WTC11 (cell line): ENCODE measurements at regions not wholly inside any gene's neighbourhood (a gene's known extent, or its start where the extent isn't known, plus 50 kb on each side); places are given as distances from the start of the nearest gene placed in this dataset.

Experiments
- ATAC-seq: fragments of 200-7000 bp; cut with Tn5 transposase; 2 replicates; pipeline ENCODE4 v1.10.0; 2021; ENCODE audit warnings: mild to moderate bottlenecking, moderate library complexity
- CTCF ChIA-PET: fragments of 300-600 bp; sonication (Branson Sonifier 250); formaldehyde crosslinking; loops from one replicate; lab custom pipeline; 2021; ENCODE audit warnings: antibody characterized with exemption; lab: Charles Lee
- POLR2A ChIA-PET: fragments of 350-600 bp; sonication (Branson Sonifier 250); formaldehyde crosslinking; loops from one replicate; lab custom pipeline; 2021; ENCODE audit warnings: antibody characterized with exemption; lab: Charles Lee
- DNase-seq: peaks from one replicate; pipeline ENCODE4 v3.0.0; 2021; ENCODE audit warnings: low spot score
- H3K27ac Mint-ChIP-seq: 2 replicates; pipeline ENCODE4 v1.8.0; 2021; ENCODE audit warnings: mixed read lengths
- H3K27me3 Mint-ChIP-seq: 2 replicates; pipeline ENCODE4 v1.8.0; 2021; ENCODE audit warnings: low read depth, mild to moderate bottlenecking, moderate library complexity, mixed read lengths
- H3K36me3 Mint-ChIP-seq: 2 replicates; pipeline ENCODE4 v1.8.0; 2021; ENCODE audit warnings: mixed read lengths
- H3K4me1 Mint-ChIP-seq: 2 replicates; pipeline ENCODE4 v1.8.0; 2022; ENCODE audit warnings: mixed read lengths
- H3K4me3 Mint-ChIP-seq: 2 replicates; pipeline ENCODE4 v1.8.0; 2021; ENCODE audit warnings: mild to moderate bottlenecking, moderate library complexity, mixed read lengths
- H3K9me3 Mint-ChIP-seq: 2 replicates; pipeline ENCODE4 v1.8.0; 2021; ENCODE audit warnings: mixed read lengths
- ATF1 ChIP-seq: sonication (generic); formaldehyde crosslinking; IDR thresholded peaks from 2 replicates; pipeline ENCODE4 v1.8.1; 2023; ENCODE audit warnings: mild to moderate bottlenecking, moderate library complexity, missing genetic modification reagents
- CREB1 ChIP-seq: sonication (generic); formaldehyde crosslinking; IDR thresholded peaks from 2 replicates; pipeline ENCODE4 v1.8.0; 2023; ENCODE audit warnings: mild to moderate bottlenecking, missing genetic modification reagents
- ELF4 ChIP-seq: sonication (generic); formaldehyde crosslinking; IDR thresholded peaks from 2 replicates; pipeline ENCODE4 v1.8.1; 2022; ENCODE audit warnings: low read depth, mild to moderate bottlenecking, moderate library complexity, missing genetic modification reagents
- ETV6 ChIP-seq: sonication (generic); formaldehyde crosslinking; IDR thresholded peaks from 2 replicates; pipeline ENCODE4 v1.8.1; 2022; ENCODE audit warnings: mild to moderate bottlenecking, missing genetic modification reagents
- FOXK1 ChIP-seq: sonication (generic); formaldehyde crosslinking; IDR thresholded peaks from 2 replicates; pipeline ENCODE4 v1.8.0; 2022; ENCODE audit warnings: mild to moderate bottlenecking, moderate library complexity, missing genetic modification reagents
- FOXP1 ChIP-seq: sonication (generic); formaldehyde crosslinking; IDR thresholded peaks from 2 replicates; pipeline ENCODE4 v1.8.0; 2022; ENCODE audit warnings: missing genetic modification reagents, mild to moderate bottlenecking, moderate library complexity, borderline replicate concordance
- GRHL2 ChIP-seq: fragments of 250-450 bp; sonication (Bioruptor Pico); IDR thresholded peaks from 2 replicates; pipeline ENCODE4 v1.8.0; 2022; ENCODE audit warnings: mild to moderate bottlenecking, moderate library complexity; ENCODE audit not compliant: insufficient replicate concordance, severe bottlenecking
- IRF2 ChIP-seq: sonication (generic); formaldehyde crosslinking; IDR thresholded peaks from 2 replicates; pipeline ENCODE4 v1.8.0; 2022; ENCODE audit warnings: low read depth, missing genetic modification reagents, borderline replicate concordance
- JUN ChIP-seq: sonication (generic); formaldehyde crosslinking; IDR thresholded peaks from 2 replicates; pipeline ENCODE4 v1.8.0; 2023; ENCODE audit warnings: mild to moderate bottlenecking, missing genetic modification reagents
- MLX ChIP-seq: sonication (generic); formaldehyde crosslinking; IDR thresholded peaks from 2 replicates; pipeline ENCODE4 v1.8.1; 2023; ENCODE audit warnings: mild to moderate bottlenecking, missing genetic modification reagents, moderate library complexity
- RORB ChIP-seq: fragments of 250-450 bp; sonication (Bioruptor Pico); IDR thresholded peaks from 2 replicates; pipeline ENCODE4 v1.9.0; 2021; ENCODE audit warnings: mild to moderate bottlenecking
- SMAD4 ChIP-seq: sonication (generic); formaldehyde crosslinking; IDR thresholded peaks from 2 replicates; pipeline ENCODE4 v1.8.0; 2022; ENCODE audit warnings: mild to moderate bottlenecking, missing genetic modification reagents
- SOX15 ChIP-seq: fragments of 250-450 bp; sonication (Bioruptor Pico); IDR thresholded peaks from 2 replicates; pipeline ENCODE4 v1.9.0; 2021; ENCODE audit warnings: mild to moderate bottlenecking
- TCF7 ChIP-seq: sonication (generic); formaldehyde crosslinking; IDR thresholded peaks from 2 replicates; pipeline ENCODE4 v1.8.0; 2022; ENCODE audit warnings: mild to moderate bottlenecking, low read depth, missing genetic modification reagents, moderate library complexity
- TP53 ChIP-seq: sonication (generic); formaldehyde crosslinking; IDR thresholded peaks from 2 replicates; pipeline ENCODE4 v1.8.1; 2023; ENCODE audit warnings: mild to moderate bottlenecking, missing genetic modification reagents
- ZBTB21 ChIP-seq: sonication (generic); formaldehyde crosslinking; IDR thresholded peaks from 2 replicates; pipeline ENCODE4 v1.8.1; 2023; ENCODE audit warnings: mild to moderate bottlenecking, missing genetic modification reagents, borderline replicate concordance
- ZBTB43 ChIP-seq: sonication (generic); formaldehyde crosslinking; IDR thresholded peaks from 2 replicates; pipeline ENCODE4 v1.8.1; 2023; ENCODE audit warnings: mild to moderate bottlenecking, missing genetic modification reagents
- ZNF219 ChIP-seq: sonication (generic); formaldehyde crosslinking; IDR thresholded peaks from 2 replicates; pipeline ENCODE4 v1.8.0; 2023; ENCODE audit warnings: missing genetic modification reagents, mild to moderate bottlenecking, borderline replicate concordance
- ZNF263 ChIP-seq: sonication (generic); formaldehyde crosslinking; IDR thresholded peaks from 2 replicates; pipeline ENCODE4 v1.8.1; 2022; ENCODE audit warnings: low read depth, mild to moderate bottlenecking, moderate library complexity, missing genetic modification reagents
- TF ChIP-seq, protein P1 (sequence below): sonication (generic); formaldehyde crosslinking; conservative IDR thresholded peaks from 2 replicates; pipeline ENCODE4 v1.8.1; 2022; ENCODE audit warnings: mild to moderate bottlenecking, missing genetic modification reagents
- TF ChIP-seq, protein P2 (sequence below): sonication (generic); formaldehyde crosslinking; IDR thresholded peaks from 2 replicates; pipeline ENCODE4 v1.8.1; 2022; ENCODE audit warnings: mild to moderate bottlenecking, missing genetic modification reagents, moderate library complexity, borderline replicate concordance
- TF ChIP-seq, protein P3 (sequence below): sonication (generic); formaldehyde crosslinking; IDR thresholded peaks from 2 replicates; pipeline ENCODE4 v1.8.1; 2022; ENCODE audit warnings: low read depth, missing genetic modification reagents, borderline replicate concordance
- TF ChIP-seq, protein P4 (sequence below): sonication (generic); formaldehyde crosslinking; IDR thresholded peaks from 2 replicates; pipeline ENCODE4 v1.8.1; 2022; ENCODE audit warnings: mild to moderate bottlenecking, moderate library complexity, missing genetic modification reagents

GRCh38 chr11:29190313-29190712 is 826.5 kb downstream of the KCNA4 start:
- Mint-ChIP-seq H3K4me3 (no peak overlapping the region), H3K9me3 (no peaks in the 10 kb centered on the region), H3K36me3 (no peaks in the 10 kb centered on the region), H3K27me3 (no peaks in the 10 kb centered on the region), H3K27ac (no peak overlapping the region), H3K4me1 (no peaks in the 10 kb centered on the region)
- ChIA-PET CTCF (no interaction called here), POLR2A (no interaction called here)
- ATAC-seq, result no peak
- no peak for DNase-seq
- TF ChIP-seq ZBTB21 (no peak), FOXK1 (no peak), ATF1 (CRISPR knock-in tag) (no peak), TCF7 (no peak)
- TF ChIP-seq, protein P1, sequence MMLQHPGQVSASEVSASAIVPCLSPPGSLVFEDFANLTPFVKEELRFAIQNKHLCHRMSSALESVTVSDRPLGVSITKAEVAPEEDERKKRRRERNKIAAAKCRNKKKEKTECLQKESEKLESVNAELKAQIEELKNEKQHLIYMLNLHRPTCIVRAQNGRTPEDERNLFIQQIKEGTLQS (CRISPR knock-in tag), result no peak
- TF ChIP-seq, protein P2, sequence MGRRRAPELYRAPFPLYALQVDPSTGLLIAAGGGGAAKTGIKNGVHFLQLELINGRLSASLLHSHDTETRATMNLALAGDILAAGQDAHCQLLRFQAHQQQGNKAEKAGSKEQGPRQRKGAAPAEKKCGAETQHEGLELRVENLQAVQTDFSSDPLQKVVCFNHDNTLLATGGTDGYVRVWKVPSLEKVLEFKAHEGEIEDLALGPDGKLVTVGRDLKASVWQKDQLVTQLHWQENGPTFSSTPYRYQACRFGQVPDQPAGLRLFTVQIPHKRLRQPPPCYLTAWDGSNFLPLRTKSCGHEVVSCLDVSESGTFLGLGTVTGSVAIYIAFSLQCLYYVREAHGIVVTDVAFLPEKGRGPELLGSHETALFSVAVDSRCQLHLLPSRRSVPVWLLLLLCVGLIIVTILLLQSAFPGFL (CRISPR knock-in tag), result no peak

- DNase-seq, result no peak
- Mint-ChIP-seq H3K36me3 (no peaks in the 10 kb centered on the region), H3K4me1 (no peaks in the 10 kb centered on the region), H3K4me3 (no peak overlapping the region), H3K27me3 (no peaks in the 10 kb centered on the region), H3K9me3 (peaks cover 5% of the 10 kb centered on the region), H3K27ac (no peak overlapping the region)
- POLR2A ChIA-PET, result no interaction called here
- CTCF ChIA-PET, result interaction anchor here (1.5 kb wide), 1 partner anchor 658 kb away, joined by 3 read pairs; no protein-coding TSS in a partner anchor
- no peak for ATAC-seq
- no peak for TF ChIP-seq CREB1
- no peak for TF ChIP-seq TP53 (CRISPR knock-in tag)
- no peak for TF ChIP-seq IRF2 (CRISPR knock-in tag)
- no peak for TF ChIP-seq JUN
- TF ChIP-seq GRHL2 (CRISPR knock-in tag), result no peak
- no peak for TF ChIP-seq ELF4
- TF ChIP-seq, protein P2 (CRISPR knock-in tag), result no peak
- TF ChIP-seq FOXP1 (CRISPR knock-in tag), result no peak
- TF ChIP-seq ZBTB43, result no peak
- TF ChIP-seq MLX (CRISPR knock-in tag), result no peak
- no peak for TF ChIP-seq ETV6 (CRISPR knock-in tag)
- TF ChIP-seq SOX15 (CRISPR knock-in tag), result no peak
- TF ChIP-seq ZNF219 (CRISPR knock-in tag), result no peak
- no peak for TF ChIP-seq SMAD4 (CRISPR knock-in tag)
- TF ChIP-seq, protein P3, sequence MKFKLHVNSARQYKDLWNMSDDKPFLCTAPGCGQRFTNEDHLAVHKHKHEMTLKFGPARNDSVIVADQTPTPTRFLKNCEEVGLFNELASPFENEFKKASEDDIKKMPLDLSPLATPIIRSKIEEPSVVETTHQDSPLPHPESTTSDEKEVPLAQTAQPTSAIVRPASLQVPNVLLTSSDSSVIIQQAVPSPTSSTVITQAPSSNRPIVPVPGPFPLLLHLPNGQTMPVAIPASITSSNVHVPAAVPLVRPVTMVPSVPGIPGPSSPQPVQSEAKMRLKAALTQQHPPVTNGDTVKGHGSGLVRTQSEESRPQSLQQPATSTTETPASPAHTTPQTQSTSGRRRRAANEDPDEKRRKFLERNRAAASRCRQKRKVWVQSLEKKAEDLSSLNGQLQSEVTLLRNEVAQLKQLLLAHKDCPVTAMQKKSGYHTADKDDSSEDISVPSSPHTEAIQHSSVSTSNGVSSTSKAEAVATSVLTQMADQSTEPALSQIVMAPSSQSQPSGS, result no peak
- TF ChIP-seq, protein P4, sequence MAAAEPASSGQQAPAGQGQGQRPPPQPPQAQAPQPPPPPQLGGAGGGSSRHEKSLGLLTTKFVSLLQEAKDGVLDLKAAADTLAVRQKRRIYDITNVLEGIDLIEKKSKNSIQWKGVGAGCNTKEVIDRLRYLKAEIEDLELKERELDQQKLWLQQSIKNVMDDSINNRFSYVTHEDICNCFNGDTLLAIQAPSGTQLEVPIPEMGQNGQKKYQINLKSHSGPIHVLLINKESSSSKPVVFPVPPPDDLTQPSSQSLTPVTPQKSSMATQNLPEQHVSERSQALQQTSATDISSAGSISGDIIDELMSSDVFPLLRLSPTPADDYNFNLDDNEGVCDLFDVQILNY (CRISPR knock-in tag), result no peak
- no peak for TF ChIP-seq ZNF263 (CRISPR knock-in tag)
- TF ChIP-seq RORB (CRISPR knock-in tag), result no peak
These were observed 829.6 kb downstream of the KCNA4 start for GRCh38 chr11:29187215-29187614.
